K562 (cell line): ENCODE measurements at regions not wholly inside any gene's neighbourhood (a gene's known extent, or its start where the extent isn't known, plus 50 kb on each side); places are given as distances from the start of the nearest gene placed in this dataset.

Experiments used
- C11orf30 ChIP-seq: fragments of 450-650 bp; IDR thresholded peaks from 2 replicates; pipeline ENCODE4 v1.6.1; 2016; ENCODE audit warnings: low read depth, mild to moderate bottlenecking
- CTCF ChIP-seq, 3 experiments: IDR thresholded peaks in 2 of 3; conservative IDR thresholded peaks in 1 of 3; 2 replicates each; pipeline ENCODE4 v1.5.1; 2011 to 2012; ENCODE audit warnings: low read length in 3 of 3, mild to moderate bottlenecking in 3 of 3, control low read depth in 2 of 3, improper control_type of control experiment in 1 of 3, inconsistent platforms in 1 of 3, low read depth in 1 of 3, mixed read lengths in 1 of 3, moderate library complexity in 1 of 3; ENCODE audit not compliant: insufficient read depth in 2 of 3
- HOXB6 ChIP-seq: fragments of 250-450 bp; sonication (Bioruptor Pico); IDR thresholded peaks from 2 replicates; pipeline ENCODE4 v1.5.1; 2022; ENCODE audit warnings: mild to moderate bottlenecking, borderline replicate concordance
- POLR2AphosphoS5 ChIP-seq: IDR thresholded peaks from 2 replicates; pipeline ENCODE4 v1.6.1; 2011; ENCODE audit warnings: mild to moderate bottlenecking, low read depth, low read length, moderate library complexity; ENCODE audit not compliant: control insufficient read depth, insufficient read depth
- PURB ChIP-seq: sonication (generic); formaldehyde crosslinking; IDR thresholded peaks from 2 replicates; pipeline ENCODE4 v1.9.0; 2021; ENCODE audit warnings: low read depth, mild to moderate bottlenecking, missing genetic modification reagents
- RCOR1 ChIP-seq, 2 experiments: IDR thresholded peaks; 2 replicates each; pipeline ENCODE4 v1.6.1; 2012; ENCODE audit warnings: low read depth in 2 of 2, low read length in 2 of 2, borderline replicate concordance in 1 of 2, improper control_type of control experiment in 1 of 2
- ZNF212 ChIP-seq: fragments of 450-650 bp; formaldehyde crosslinking; IDR thresholded peaks from 2 replicates; pipeline ENCODE4 v1.4.0; 2020; ENCODE audit warnings: mild to moderate bottlenecking
- ZNF253 ChIP-seq: fragments of 250-450 bp; sonication (Bioruptor Pico); conservative IDR thresholded peaks from 2 replicates; pipeline ENCODE4 v1.6.1; 2021; ENCODE audit warnings: mild to moderate bottlenecking
- ZNF280B ChIP-seq: fragments of 250-450 bp; sonication (Bioruptor Pico); IDR thresholded peaks from 2 replicates; pipeline ENCODE4 v1.5.1; 2021; ENCODE audit warnings: mild to moderate bottlenecking
- ZNF766 ChIP-seq: fragments of 200-800 bp; sonication (Bioruptor generic); conservative IDR thresholded peaks from 2 replicates; pipeline ENCODE4 v1.6.1; 2016; ENCODE audit warnings: missing genetic modification characterization, missing compliant biosample characterization
- TF ChIP-seq, protein P1 (sequence below), 2 experiments: fragments of 450-650 bp; IDR thresholded peaks; 2 replicates each; pipeline ENCODE4 v1.6.1; 2016; ENCODE audit warnings: mild to moderate bottlenecking in 2 of 2, borderline replicate concordance in 1 of 2, low read depth in 1 of 2, moderate library complexity in 1 of 2
- TF ChIP-seq, protein P2 (sequence below): IDR thresholded peaks from 2 replicates; pipeline ENCODE4 v1.6.1; 2014; ENCODE audit warnings: antibody characterized with exemption

GRCh38 chr7:41007351-41007751, 695.5 kb downstream of the INHBA start:
- TF ChIP-seq ZNF280B (CRISPR knock-in tag) (no peak), C11orf30 (no peak), ZNF253 (CRISPR knock-in tag) (no peak), HOXB6 (CRISPR knock-in tag) (no peak), CTCF (IDR thresholded peaks at IDR 0.05 in 2 of 3, conservative IDR thresholded peaks at IDR 0.05 in 1 of 3; ENCODE audit: insufficient read depth in 2 of 3, low read depth in 1 of 3, low read length in 3 of 3) (no peak), POLR2AphosphoS5 (no peak), RCOR1 (IDR thresholded peaks at IDR 0.05; ENCODE audit: borderline replicate concordance in 1 of 2, low read depth in 2 of 2, low read length in 2 of 2) (no peak), PURB (CRISPR knock-in tag) (no peak), ZNF212 (CRISPR knock-in tag) (no peak), ZNF766 (CRISPR knock-in tag) (no peak)
- TF ChIP-seq, protein P1, sequence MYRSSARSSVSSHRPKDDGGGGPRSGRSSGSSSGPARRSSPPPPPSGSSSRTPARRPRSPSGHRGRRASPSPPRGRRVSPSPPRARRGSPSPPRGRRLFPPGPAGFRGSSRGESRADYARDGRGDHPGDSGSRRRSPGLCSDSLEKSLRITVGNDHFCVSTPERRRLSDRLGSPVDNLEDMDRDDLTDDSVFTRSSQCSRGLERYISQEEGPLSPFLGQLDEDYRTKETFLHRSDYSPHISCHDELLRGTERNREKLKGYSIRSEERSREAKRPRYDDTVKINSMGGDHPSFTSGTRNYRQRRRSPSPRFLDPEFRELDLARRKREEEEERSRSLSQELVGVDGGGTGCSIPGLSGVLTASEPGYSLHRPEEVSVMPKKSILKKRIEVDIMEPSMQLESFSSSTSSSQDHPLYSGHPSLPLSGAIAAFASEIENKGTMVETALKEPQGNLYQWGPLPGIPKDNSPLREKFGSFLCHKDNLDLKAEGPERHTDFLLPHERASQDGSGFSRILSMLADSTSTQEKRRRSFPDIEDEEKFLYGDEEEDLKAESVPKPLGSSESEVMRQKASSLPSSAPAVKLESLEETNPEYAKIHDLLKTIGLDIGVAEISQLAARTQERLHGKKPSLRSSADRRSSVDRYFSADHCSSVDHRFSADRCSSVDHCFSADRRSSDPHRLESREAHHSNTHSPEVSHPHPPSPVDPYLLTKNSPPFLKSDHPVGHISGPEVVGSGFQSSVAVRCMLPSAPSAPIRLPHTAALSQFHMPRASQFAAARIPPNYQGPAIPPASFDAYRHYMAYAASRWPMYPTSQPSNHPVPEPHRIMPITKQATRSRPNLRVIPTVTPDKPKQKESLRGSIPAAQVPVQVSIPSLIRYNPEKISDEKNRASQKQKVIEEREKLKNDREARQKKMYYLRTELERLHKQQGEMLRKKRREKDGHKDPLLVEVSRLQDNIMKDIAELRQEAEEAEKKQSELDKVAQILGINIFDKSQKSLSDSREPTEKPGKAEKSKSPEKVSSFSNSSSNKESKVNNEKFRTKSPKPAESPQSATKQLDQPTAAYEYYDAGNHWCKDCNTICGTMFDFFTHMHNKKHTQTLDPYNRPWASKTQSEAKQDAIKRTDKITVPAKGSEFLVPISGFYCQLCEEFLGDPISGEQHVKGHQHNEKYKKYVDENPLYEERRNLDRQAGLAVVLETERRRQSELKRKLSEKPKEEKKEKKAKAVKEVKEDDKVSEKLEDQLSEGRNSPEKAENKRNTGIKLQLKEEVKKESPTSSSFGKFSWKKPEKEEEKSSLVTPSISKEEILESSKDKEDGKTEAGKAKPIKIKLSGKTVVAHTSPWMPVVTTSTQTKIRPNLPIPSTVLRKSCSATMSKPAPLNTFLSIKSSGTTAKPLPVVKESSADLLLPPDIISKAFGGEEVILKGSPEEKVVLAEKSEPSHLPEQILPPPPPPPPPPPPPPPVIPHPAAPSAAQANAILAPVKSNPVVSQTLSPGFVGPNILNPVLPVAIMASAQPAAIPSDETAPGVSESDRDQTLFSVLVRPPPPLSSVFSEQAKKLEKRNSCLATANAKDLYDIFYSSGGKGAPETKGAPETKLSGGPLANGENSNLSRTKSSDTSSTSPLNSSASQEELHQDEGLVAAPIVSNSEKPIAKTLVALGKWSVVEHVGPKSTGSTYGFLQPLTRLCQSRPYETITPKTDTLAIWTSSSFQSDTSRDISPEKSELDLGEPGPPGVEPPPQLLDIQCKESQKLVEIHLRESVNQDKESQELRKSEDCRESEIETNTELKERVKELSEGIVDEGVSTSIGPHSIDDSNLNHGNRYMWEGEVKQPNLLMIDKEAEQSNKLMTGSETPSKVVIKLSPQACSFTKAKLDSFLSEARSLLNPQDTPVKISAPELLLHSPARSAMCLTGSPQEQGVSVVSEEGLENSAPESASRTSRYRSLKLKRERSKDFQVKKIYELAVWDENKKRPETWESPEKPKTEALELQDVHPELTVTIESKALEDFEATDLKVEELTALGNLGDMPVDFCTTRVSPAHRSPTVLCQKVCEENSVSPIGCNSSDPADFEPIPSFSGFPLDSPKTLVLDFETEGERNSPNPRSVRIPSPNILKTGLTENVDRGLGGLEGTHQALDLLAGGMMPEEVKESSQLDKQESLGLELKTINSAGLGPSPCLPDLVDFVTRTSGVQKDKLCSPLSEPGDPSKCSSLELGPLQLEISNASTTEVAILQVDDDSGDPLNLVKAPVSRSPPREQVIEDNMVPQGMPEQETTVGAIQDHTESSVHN (IDR thresholded peaks at IDR 0.05; ENCODE audit: borderline replicate concordance in 1 of 2, low read depth in 1 of 2): no peak
- TF ChIP-seq, protein P2, sequence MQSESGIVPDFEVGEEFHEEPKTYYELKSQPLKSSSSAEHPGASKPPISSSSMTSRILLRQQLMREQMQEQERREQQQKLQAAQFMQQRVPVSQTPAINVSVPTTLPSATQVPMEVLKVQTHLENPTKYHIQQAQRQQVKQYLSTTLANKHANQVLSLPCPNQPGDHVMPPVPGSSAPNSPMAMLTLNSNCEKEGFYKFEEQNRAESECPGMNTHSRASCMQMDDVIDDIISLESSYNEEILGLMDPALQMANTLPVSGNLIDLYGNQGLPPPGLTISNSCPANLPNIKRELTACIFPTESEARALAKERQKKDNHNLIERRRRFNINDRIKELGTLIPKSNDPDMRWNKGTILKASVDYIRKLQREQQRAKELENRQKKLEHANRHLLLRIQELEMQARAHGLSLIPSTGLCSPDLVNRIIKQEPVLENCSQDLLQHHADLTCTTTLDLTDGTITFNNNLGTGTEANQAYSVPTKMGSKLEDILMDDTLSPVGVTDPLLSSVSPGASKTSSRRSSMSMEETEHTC: no peak
